ENCODE measurements at regions not wholly inside any gene's neighbourhood (a gene's known extent, or its start where the extent isn't known, plus 50 kb on each side); places are given as distances from the start of the nearest gene placed in this dataset.
A peak's percentile ranks its signal among the peaks of the same experiment; 100 is the strongest.

- DNase-seq: no peak
- no peak overlapping the region for H3K4me3 ChIP-seq (ENCODE audit: insufficient read depth, low read depth, low read length)
- H3K27me3 ChIP-seq (ENCODE audit: control insufficient read depth, insufficient read depth, low read length): no peaks in the 10 kb centered on the region
- H3K36me3 ChIP-seq (replicated peaks; ENCODE audit: control insufficient read depth, insufficient read depth, low read length): no peaks in the 10 kb centered on the region
Measured at GRCh38 chr18:24869285-24869684, 408.8 kb downstream of the HRH4 start.

- Histone ChIP-seq H3K36me3 (replicated peaks; ENCODE audit: control insufficient read depth, insufficient read depth, low read length) (no peaks in the 10 kb centered on the region), H3K27me3 (ENCODE audit: control insufficient read depth, insufficient read depth, low read length) (no peaks in the 10 kb centered on the region), H3K4me3 (ENCODE audit: insufficient read depth, low read depth, low read length) (no peak overlapping the region)
- no peak for DNase-seq
Measured at GRCh38 chr18:24875286-24875685, 414.8 kb downstream of the HRH4 start.

GRCh38 chr18:24875777-24876176, 415.3 kb downstream of the HRH4 start:
- Histone ChIP-seq H3K36me3 (replicated peaks; ENCODE audit: control insufficient read depth, insufficient read depth, low read length) (no peaks in the 10 kb centered on the region), H3K4me3 (ENCODE audit: insufficient read depth, low read depth, low read length) (no peak overlapping the region), H3K27me3 (ENCODE audit: control insufficient read depth, insufficient read depth, low read length) (no peaks in the 10 kb centered on the region)
- DNase-seq: no peak

GRCh38 chr18:24876266-24876665, 415.8 kb downstream of the HRH4 start:
- Histone ChIP-seq H3K4me3 (ENCODE audit: insufficient read depth, low read depth, low read length) (no peak overlapping the region), H3K27me3 (ENCODE audit: control insufficient read depth, insufficient read depth, low read length) (no peaks in the 10 kb centered on the region)

GRCh38 chr18:24877066-24877465, 416.6 kb downstream of the HRH4 start:
- no peak for DNase-seq
- no peaks in the 10 kb centered on the region for H3K36me3 ChIP-seq (replicated peaks; ENCODE audit: control insufficient read depth, insufficient read depth, low read length)
- no peak overlapping the region for H3K4me3 ChIP-seq (ENCODE audit: insufficient read depth, low read depth, low read length)
- H3K27me3 ChIP-seq (ENCODE audit: control insufficient read depth, insufficient read depth, low read length): no peaks in the 10 kb centered on the region

More at GRCh38 chr18:24876266-24876665, 415.8 kb downstream of the HRH4 start:
- DNase-seq: no peak
- H3K36me3 ChIP-seq (replicated peaks; ENCODE audit: control insufficient read depth, insufficient read depth, low read length): no peaks in the 10 kb centered on the region

- DNase-seq: no peak
- Histone ChIP-seq H3K27me3 (ENCODE audit: control insufficient read depth, insufficient read depth, low read length) (no peaks in the 10 kb centered on the region), H3K4me3 (ENCODE audit: insufficient read depth, low read depth, low read length) (no peak overlapping the region), H3K36me3 (replicated peaks; ENCODE audit: control insufficient read depth, insufficient read depth, low read length) (no peaks in the 10 kb centered on the region)
Measured at GRCh38 chr18:24877546-24877945, 417.1 kb downstream of the HRH4 start.

GRCh38 chr18:24878289-24878688, 417.9 kb downstream of the HRH4 start:
- no peaks in the 10 kb centered on the region for H3K27me3 ChIP-seq (ENCODE audit: control insufficient read depth, insufficient read depth, low read length)
- no peak for DNase-seq
- no peaks in the 10 kb centered on the region for H3K36me3 ChIP-seq (replicated peaks; ENCODE audit: control insufficient read depth, insufficient read depth, low read length)
- no peak overlapping the region for H3K4me3 ChIP-seq (ENCODE audit: insufficient read depth, low read depth, low read length)

GRCh38 chr18:24885276-24885675, 424.8 kb downstream of the HRH4 start:
- no peak for DNase-seq
- H3K4me3 ChIP-seq (ENCODE audit: insufficient read depth, low read depth, low read length): no peak overlapping the region
- no peaks in the 10 kb centered on the region for H3K27me3 ChIP-seq (ENCODE audit: control insufficient read depth, insufficient read depth, low read length)
- no peaks in the 10 kb centered on the region for H3K36me3 ChIP-seq (replicated peaks; ENCODE audit: control insufficient read depth, insufficient read depth, low read length)

- DNase-seq: no peak
- Histone ChIP-seq H3K27me3 (ENCODE audit: control insufficient read depth, insufficient read depth, low read length) (no peaks in the 10 kb centered on the region), H3K36me3 (replicated peaks; ENCODE audit: control insufficient read depth, insufficient read depth, low read length) (no peaks in the 10 kb centered on the region), H3K4me3 (ENCODE audit: insufficient read depth, low read depth, low read length) (no peak overlapping the region)
Measured at GRCh38 chr18:24894880-24895279, 434.4 kb downstream of the HRH4 start.

GRCh38 chr18:24897461-24897860, 437.0 kb downstream of the HRH4 start:
- no peaks in the 10 kb centered on the region for H3K36me3 ChIP-seq (replicated peaks; ENCODE audit: control insufficient read depth, insufficient read depth, low read length)
- DNase-seq: no peak
- H3K4me3 ChIP-seq (ENCODE audit: insufficient read depth, low read depth, low read length): no peak overlapping the region
- no peaks in the 10 kb centered on the region for H3K27me3 ChIP-seq (ENCODE audit: control insufficient read depth, insufficient read depth, low read length)

- DNase-seq: no peak
- Histone ChIP-seq H3K27me3 (ENCODE audit: control insufficient read depth, insufficient read depth, low read length) (no peaks in the 10 kb centered on the region), H3K36me3 (replicated peaks; ENCODE audit: control insufficient read depth, insufficient read depth, low read length) (no peaks in the 10 kb centered on the region), H3K4me3 (ENCODE audit: insufficient read depth, low read depth, low read length) (no peak overlapping the region)
Measured at GRCh38 chr18:24910221-24910620, 441.7 kb downstream of the ZNF521 start.

- no peaks in the 10 kb centered on the region for H3K27me3 ChIP-seq (ENCODE audit: control insufficient read depth, insufficient read depth, low read length)
- no peaks in the 10 kb centered on the region for H3K36me3 ChIP-seq (replicated peaks; ENCODE audit: control insufficient read depth, insufficient read depth, low read length)
- DNase-seq: no peak
- H3K4me3 ChIP-seq (ENCODE audit: insufficient read depth, low read depth, low read length): no peak overlapping the region
Measured at GRCh38 chr18:24913507-24914170, 438.3 kb downstream of the ZNF521 start.

- Histone ChIP-seq H3K4me3 (ENCODE audit: insufficient read depth, low read depth, low read length) (no peak overlapping the region), H3K36me3 (replicated peaks; ENCODE audit: control insufficient read depth, insufficient read depth, low read length) (no peaks in the 10 kb centered on the region), H3K27me3 (ENCODE audit: control insufficient read depth, insufficient read depth, low read length) (no peaks in the 10 kb centered on the region)
- DNase-seq: no peak
Measured at GRCh38 chr18:24914171-24914525, 437.8 kb downstream of the ZNF521 start.

- Histone ChIP-seq H3K4me3 (ENCODE audit: insufficient read depth, low read depth, low read length) (no peak overlapping the region), H3K36me3 (replicated peaks; ENCODE audit: control insufficient read depth, insufficient read depth, low read length) (no peaks in the 10 kb centered on the region), H3K27me3 (ENCODE audit: control insufficient read depth, insufficient read depth, low read length) (no peaks in the 10 kb centered on the region)
- peak; percentile 21 for DNase-seq
Measured at GRCh38 chr18:24914685-24915084, 437.3 kb downstream of the ZNF521 start.

GRCh38 chr18:24915547-24915946, 436.4 kb downstream of the ZNF521 start:
- Histone ChIP-seq H3K36me3 (replicated peaks; ENCODE audit: control insufficient read depth, insufficient read depth, low read length) (no peaks in the 10 kb centered on the region), H3K4me3 (ENCODE audit: insufficient read depth, low read depth, low read length) (no peak overlapping the region), H3K27me3 (ENCODE audit: control insufficient read depth, insufficient read depth, low read length) (no peaks in the 10 kb centered on the region)
- no peak for DNase-seq

- no peak for DNase-seq
- Histone ChIP-seq H3K27me3 (ENCODE audit: control insufficient read depth, insufficient read depth, low read length) (no peaks in the 10 kb centered on the region), H3K36me3 (replicated peaks; ENCODE audit: control insufficient read depth, insufficient read depth, low read length) (no peaks in the 10 kb centered on the region), H3K4me3 (ENCODE audit: insufficient read depth, low read depth, low read length) (no peak overlapping the region)
Measured at GRCh38 chr18:24917767-24918166, 434.2 kb downstream of the ZNF521 start.

Data from H7 (cell line).